ENCODE measurements at regions not wholly inside any gene's neighbourhood (a gene's known extent, or its start where the extent isn't known, plus 50 kb on each side); places are given as distances from the start of the nearest gene placed in this dataset.

DNA sequence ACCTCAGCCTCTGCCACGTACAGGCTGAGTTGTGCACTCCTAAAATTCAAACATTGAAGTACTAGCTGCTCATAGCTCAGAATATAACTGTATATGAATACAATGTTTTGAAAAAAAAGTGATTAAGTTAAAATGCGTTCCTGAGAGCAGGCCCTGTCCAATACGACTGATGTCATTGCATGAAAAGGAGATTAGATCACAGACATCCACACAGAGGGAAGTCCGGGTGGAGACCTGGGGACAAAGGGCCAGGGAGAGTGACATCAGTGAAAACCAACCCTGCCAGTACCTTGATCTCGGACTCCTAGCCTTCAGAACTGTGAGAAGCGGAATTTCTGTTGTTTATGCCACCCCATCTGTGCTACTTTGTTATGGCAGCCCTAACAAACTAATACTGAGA, 311.4 kb upstream of the NR2F2 start:
- DNase-seq: no peak

GRCh38 chr15:96020133-96020532, 310.4 kb upstream of the NR2F2 start:
- no peak for DNase-seq

- DNase-seq: no peak
Observed at GRCh38 chr15:96020797-96021196, 309.7 kb upstream of the NR2F2 start.

DNA sequence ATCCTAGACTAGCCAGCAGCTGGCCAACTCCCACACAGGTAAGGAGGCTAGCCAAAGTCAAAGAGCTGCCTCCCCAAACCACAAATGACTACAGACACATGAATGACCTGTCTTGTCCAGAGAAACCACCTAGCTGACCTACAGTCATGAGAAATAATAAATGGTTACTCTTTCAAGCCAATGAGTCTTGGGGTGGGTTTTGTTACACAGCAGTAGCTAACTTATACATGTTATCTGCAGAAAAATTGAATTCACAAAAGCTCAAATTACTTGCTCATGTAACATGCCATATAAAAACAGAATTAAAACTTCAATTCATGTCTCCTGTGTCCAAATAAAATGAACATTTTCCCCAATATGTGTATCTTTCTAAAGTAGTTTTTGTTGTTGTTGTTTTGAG, 307.4 kb upstream of the NR2F2 start:
- DNase-seq: no peak

GRCh38 chr15:96027501-96027900, 303.0 kb upstream of the NR2F2 start:
- DNase-seq: no peak

- no peak for DNase-seq
Observed at GRCh38 chr15:96028620-96029019, 301.9 kb upstream of the NR2F2 start.

DNA sequence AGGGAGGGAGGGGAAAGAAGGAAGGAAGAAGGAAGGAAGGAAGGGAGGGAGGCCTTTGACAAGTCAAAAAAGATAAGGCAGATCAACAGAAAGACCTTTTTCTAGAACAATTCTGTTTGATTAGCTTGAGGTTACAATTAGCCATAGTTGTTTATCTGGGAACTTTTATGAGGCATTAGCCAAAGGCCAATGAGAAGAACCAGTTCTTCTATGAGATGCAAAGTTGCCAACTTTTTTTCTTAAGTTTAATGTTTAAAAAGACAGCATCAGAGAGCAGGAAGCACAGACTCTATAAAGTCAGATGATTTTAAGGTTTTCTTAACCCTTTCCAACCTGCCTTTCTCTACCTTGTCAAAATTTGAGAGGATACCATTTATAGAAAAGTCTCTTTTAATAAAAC, 301.3 kb upstream of the NR2F2 start:
- DNase-seq: no peak

DNA sequence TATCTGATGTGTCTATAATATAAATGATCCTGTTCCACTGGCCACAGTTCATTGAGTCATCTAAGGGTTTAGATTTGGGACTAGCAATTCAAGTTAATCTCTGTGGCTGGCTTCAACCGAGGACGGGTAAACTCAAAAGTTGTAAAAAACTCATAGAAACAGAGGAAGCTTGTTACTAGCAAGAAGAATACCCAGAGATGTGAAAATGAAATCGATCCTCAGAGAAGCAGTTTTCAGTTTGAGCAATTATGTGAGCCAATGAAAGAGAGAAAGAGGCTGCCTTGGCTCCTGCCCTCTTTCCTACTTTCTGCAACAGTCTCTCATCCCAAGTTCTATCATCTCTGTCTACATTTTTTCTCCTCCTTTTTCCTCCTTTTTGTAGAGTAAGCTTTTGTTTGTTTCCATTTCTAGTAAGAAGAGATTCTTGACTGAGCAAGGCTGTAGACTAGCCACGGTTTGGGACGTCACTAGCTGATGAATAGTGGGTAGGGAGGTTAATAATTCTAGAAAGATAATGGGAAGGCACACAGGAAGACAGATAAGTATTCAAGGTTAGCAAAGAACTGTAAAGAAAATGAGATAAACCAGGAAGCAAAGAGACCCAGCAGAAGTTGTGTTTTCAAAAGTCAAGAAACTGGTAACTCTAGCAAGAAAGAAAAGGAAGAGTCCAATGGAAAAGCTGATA, 298.9 kb upstream of the NR2F2 start:
- no peak for DNase-seq

DNA sequence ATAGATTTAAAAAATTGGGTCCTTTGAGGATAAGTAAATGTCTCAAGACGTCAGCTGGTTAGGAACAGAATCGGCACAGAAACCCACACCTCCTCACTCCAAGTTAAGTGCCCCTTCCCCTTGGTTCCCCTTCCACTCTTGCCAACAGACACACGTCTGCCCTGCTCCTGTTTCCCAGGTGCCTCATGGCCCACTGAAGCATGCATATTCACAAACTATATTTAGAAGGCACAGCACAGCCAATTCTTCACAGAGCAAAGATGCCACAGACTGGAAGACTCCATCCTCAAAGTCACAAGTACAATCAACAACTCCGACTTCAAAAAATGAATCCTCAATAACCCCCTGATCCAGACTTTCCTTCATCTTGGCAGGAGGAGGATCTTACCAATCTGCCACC, 295.4 kb upstream of the NR2F2 start:
- no peak for DNase-seq

GRCh38 chr15:96035635-96036034, 294.9 kb upstream of the NR2F2 start:
- no peak for DNase-seq

- no peak for DNase-seq
Observed at GRCh38 chr15:96037584-96037983, 292.9 kb upstream of the NR2F2 start.

- DNase-seq: no peak
Observed at GRCh38 chr15:96038131-96038530, 292.4 kb upstream of the NR2F2 start.

- DNase-seq: no peak
Observed at GRCh38 chr15:96038650-96039049, 291.9 kb upstream of the NR2F2 start.

- no peak for DNase-seq
Observed at GRCh38 chr15:96041982-96042733, 288.3 kb upstream of the NR2F2 start.

DNA sequence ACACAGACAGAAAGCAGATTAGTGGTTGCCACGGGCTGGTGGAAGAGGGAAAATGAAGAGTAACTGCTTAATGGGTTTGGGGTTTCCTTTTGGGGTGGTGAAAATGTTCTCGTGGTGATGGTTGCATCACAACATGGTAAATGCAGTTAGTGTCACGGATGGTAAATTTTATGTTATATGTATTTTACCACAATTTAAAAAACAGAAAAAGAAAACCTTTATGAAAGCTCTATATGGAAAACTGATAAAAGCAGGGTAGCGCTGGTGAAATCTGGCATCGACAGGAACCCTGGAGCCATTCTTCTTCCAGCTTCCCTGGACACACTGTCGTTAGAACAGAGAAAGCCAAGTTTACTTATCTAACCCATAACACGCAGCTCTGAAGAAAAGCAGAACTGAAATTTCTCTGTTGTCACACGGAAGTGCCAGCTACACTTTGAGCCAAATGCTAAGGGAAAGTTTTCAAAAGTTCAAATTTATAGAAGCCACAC, 287.7 kb upstream of the NR2F2 start:
- no peak for DNase-seq

- no peak for DNase-seq
Observed at GRCh38 chr15:96043591-96044171, 286.8 kb upstream of the NR2F2 start.

GRCh38 chr15:96046620-96047240, 283.8 kb upstream of the NR2F2 start:
- no peak for DNase-seq

DNA sequence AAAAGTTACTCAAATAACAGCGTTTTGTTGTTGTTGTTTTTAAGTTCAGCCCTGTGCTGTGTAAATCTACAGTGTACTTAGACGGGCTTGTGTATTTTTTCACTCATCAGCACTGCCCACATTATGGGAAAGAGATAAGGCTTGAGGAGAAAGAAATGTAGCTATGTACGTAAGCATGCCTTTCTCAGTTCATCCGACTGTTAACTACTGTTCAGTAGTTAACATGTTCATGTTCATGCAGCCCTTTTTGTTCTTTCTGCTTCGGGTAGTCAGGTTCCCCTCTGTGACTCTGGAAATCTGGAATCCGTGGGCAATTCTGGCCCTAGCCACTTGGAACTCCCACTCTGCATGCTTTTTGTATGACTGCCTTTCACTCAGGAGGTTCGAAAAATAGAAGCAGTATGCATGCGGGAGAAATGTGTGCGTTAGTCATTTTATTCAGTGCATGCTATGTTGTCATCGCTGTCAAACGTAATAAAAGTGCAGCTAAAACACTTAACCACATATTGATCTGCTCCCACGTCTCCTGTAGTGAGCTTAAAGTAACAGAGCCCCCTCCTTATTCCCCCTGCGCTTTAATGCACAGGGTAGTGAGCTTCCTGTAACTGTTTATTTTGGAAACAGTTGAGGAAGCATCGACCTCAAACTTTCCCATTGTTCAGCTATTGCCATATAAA, 283.1 kb upstream of the NR2F2 start:
- no peak for DNase-seq

- DNase-seq: no peak
Observed at GRCh38 chr15:96049323-96049722, 281.2 kb upstream of the NR2F2 start.

DNA sequence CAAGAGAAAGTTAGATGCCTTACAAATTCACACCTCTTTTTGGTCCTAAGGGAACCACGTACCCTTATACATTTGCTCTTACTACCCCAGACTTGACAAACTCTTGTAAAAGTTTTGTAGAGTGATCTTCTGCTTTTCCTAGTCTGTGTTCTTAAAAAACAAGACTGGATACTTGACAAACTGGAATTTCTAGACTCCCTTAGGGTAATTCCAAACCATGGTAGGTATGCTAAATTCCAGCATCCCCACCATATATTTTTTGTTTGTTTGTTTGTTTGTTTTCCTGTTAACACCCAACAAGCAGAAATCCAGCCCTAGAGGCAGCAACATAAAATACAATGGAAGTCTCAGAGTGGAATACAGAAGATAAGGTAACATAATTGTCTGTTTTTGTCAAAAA, 280.7 kb upstream of the NR2F2 start:
- no peak for DNase-seq

- DNase-seq: no peak
Observed at GRCh38 chr15:96051598-96051997, 278.9 kb upstream of the NR2F2 start.

DNA sequence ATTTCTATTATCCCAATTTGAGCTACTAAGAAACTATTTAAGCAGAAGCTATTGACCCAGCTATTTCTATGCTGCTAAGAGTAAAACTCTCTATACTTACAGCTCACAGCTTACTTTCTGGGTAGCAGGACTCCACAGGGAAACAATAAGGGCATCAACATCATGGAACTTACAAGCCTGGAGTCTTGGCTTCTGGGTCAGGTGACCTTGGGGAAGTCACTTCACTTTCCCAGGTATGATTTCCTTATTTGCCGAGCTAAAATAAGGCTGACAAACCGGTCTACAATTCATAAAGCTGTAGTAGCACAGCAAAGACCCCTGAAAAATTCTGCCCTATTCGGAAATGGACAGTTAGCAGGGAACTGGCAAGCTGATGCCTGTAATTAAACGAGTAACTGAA, 278.3 kb upstream of the NR2F2 start:
- DNase-seq: no peak

DNA sequence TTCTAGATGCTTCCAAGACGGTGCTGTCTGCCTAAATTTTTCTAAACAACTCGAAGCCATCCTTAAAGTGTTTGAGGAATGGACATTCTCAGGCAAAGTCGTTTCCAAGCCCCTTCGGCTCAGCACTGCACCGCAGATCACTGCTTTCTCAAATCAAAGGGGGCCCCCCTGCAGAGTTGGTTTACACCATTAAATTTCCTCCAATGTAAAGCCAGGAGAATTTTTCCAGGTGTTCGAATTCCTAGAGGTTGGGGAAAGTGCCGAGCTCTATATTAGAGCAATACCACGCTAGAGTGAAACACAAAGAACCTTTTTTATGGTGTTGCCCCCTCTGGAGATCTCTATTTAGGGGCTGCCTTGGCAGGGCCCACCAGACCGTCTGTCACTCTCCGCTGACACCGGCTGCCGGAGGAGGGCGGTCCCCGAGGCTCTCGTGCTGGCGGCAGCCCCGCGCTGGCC, 277.9 kb upstream of the NR2F2 start:
- DNase-seq: no peak

All from T-helper 9 cell (primary cell).